Liver (tissue), 8 donors: ENCODE measurements at regions not wholly inside any gene's neighbourhood (a gene's known extent, or its start where the extent isn't known, plus 50 kb on each side); places are given as distances from the start of the nearest gene placed in this dataset.

ENCODE experiments used
- DNase-seq: peaks from one replicate; pipeline ENCODE4 v3.0.0-alpha.2; 2017; ENCODE audit warnings: low spot score
- H3K27ac ChIP-seq, 2 donors: one replicate each; pipeline ENCODE4 v1.7.0; 2013; ENCODE audit warnings: inconsistent platforms in 2 of 2, low read length in 2 of 2, control low read depth in 1 of 2, low read depth in 1 of 2, mild to moderate bottlenecking in 1 of 2
- H3K27me3 ChIP-seq, 4 donors: one replicate each; pipeline versions ENCODE4 v1.6.1 to v1.7.0; 2013; ENCODE audit warnings: low read length in 3 of 4, inconsistent platforms in 1 of 4, mild to moderate bottlenecking in 1 of 4, moderate library complexity in 1 of 4; ENCODE audit not compliant: control insufficient read depth in 4 of 4, insufficient read depth in 4 of 4
- H3K36me3 ChIP-seq, 4 donors: one replicate each; pipeline versions ENCODE4 v1.6.1 to v1.7.0; 2013; ENCODE audit warnings: low read length in 3 of 4, mild to moderate bottlenecking in 3 of 4, low read depth in 1 of 4, moderate library complexity in 1 of 4; ENCODE audit not compliant: control insufficient read depth in 4 of 4, insufficient read depth in 3 of 4
- H3K4me1 ChIP-seq, 4 donors: one replicate each; pipeline versions ENCODE4 v1.6.1 to v1.7.0; 2013; ENCODE audit warnings: low read length in 3 of 4, mild to moderate bottlenecking in 3 of 4, moderate library complexity in 1 of 4; ENCODE audit not compliant: control insufficient read depth in 4 of 4, insufficient read depth in 4 of 4
- H3K4me3 ChIP-seq, 3 donors: one replicate each; pipeline versions ENCODE4 v1.6.1 to v1.7.0; 2013; ENCODE audit warnings: low read length in 3 of 3, control low read depth in 1 of 3, low read depth in 1 of 3, mild to moderate bottlenecking in 1 of 3
- H3K9ac ChIP-seq, 2 donors: one replicate each; pipeline ENCODE4 v1.7.0; 2013; ENCODE audit warnings: low read length in 2 of 2, mild to moderate bottlenecking in 2 of 2, moderate library complexity in 2 of 2, control low read depth in 1 of 2, low read depth in 1 of 2
- H3K9me3 ChIP-seq, 4 donors: one replicate each; pipeline versions ENCODE4 v1.6.1 to v1.7.0; 2013; ENCODE audit warnings: low read length in 3 of 4; ENCODE audit not compliant: control insufficient read depth in 4 of 4
- EGR1 ChIP-seq, 2 donors: IDR thresholded peaks; 2 replicates each; pipeline ENCODE4 v1.6.1; 2016 to 2018; ENCODE audit warnings: antibody characterized with exemption in 2 of 2, low read depth in 2 of 2
- FOXA1 ChIP-seq: IDR thresholded peaks from 2 replicates; pipeline ENCODE4 v1.6.1; 2016; ENCODE audit warnings: antibody characterized with exemption
- FOXA2 ChIP-seq: IDR thresholded peaks from 2 replicates; pipeline ENCODE4 v1.6.1; 2016; ENCODE audit warnings: antibody characterized with exemption
- HNF4A ChIP-seq, 2 donors: conservative IDR thresholded peaks; 2 replicates each; pipeline ENCODE4 v1.6.1; 2016; ENCODE audit warnings: antibody characterized with exemption in 2 of 2, mild to moderate bottlenecking in 2 of 2
- HNF4G ChIP-seq: IDR thresholded peaks from 2 replicates; pipeline ENCODE4 v1.6.1; 2016; ENCODE audit warnings: antibody characterized with exemption
- JUND ChIP-seq, 2 donors: IDR thresholded peaks; 2 replicates each; pipeline ENCODE4 v1.6.1; 2016; ENCODE audit warnings: antibody characterized with exemption in 2 of 2
- NR2F2 ChIP-seq: IDR thresholded peaks from 2 replicates; pipeline ENCODE4 v1.6.1; 2016; ENCODE audit warnings: antibody characterized with exemption
- RAD21 ChIP-seq, 2 donors: IDR thresholded peaks; 2 replicates each; pipeline ENCODE4 v1.6.1; 2016; ENCODE audit warnings: antibody characterized with exemption in 2 of 2, mild to moderate bottlenecking in 2 of 2
- RXRA ChIP-seq, 2 donors: IDR thresholded peaks; 2 replicates each; pipeline ENCODE4 v1.6.1; 2017 to 2018; ENCODE audit warnings: antibody characterized with exemption in 2 of 2, mild to moderate bottlenecking in 1 of 2
- SP1 ChIP-seq: IDR thresholded peaks from 2 replicates; pipeline ENCODE4 v1.6.1; 2018; ENCODE audit warnings: antibody characterized with exemption, mild to moderate bottlenecking
- TAF1 ChIP-seq: conservative IDR thresholded peaks from 2 replicates; pipeline ENCODE4 v1.6.1; 2016; ENCODE audit warnings: antibody characterized with exemption, mild to moderate bottlenecking
- WGBS: extraction: QIAGEN DNeasy Blood & Tissue Kit; methylation state at CpG from one replicate; pipeline ENCODE4 v1.1.7; 2013; 5-methylcytosine and 5-hydroxymethylcytosine counted together
- TF ChIP-seq, protein P1 (sequence below): fragments of 150-350 bp; IDR thresholded peaks from 2 replicates; pipeline ENCODE4 v1.5.1; 2017; ENCODE audit warnings: improper control_type of control experiment, low read depth, low read length; ENCODE audit not compliant: missing input control
- TF ChIP-seq, protein P2 (sequence below): IDR thresholded peaks from 2 replicates; pipeline ENCODE4 v1.6.1; 2016; ENCODE audit warnings: antibody characterized with exemption, mild to moderate bottlenecking
- TF ChIP-seq, protein P3 (sequence below): IDR thresholded peaks from 2 replicates; pipeline ENCODE4 v1.6.1; 2016; ENCODE audit warnings: antibody characterized with exemption
- TF ChIP-seq, protein P4 (sequence below): IDR thresholded peaks from 2 replicates; pipeline ENCODE4 v1.6.1; 2016; ENCODE audit warnings: antibody characterized with exemption
- donor health status: healthy.
- donor health status: healthy.
- donor health status: healthy.
- donor health status: healthy.
- donor health status: healthy.

DNA sequence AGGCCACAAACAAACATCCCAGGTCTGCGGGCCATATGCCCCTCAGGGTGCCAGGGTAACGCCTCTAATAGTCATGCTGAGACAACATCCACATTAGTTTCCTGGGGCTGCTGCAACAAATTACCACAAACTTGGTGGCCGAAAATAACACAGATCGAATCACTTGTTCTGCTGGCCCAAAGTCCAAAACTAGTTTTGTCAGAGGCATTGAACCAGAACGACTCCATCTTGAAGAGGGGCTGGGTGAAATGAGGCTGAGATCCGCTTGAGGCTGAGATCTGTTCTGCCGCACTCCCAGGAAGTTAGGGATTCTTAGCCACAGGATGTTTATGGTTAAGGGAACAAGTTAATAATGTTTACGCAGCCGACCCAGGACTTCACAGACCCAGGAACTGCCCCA is 66.7 kb downstream of the COPS8 start:
- no peak for DNase-seq
- Histone ChIP-seq H3K36me3 (no peaks in the 10 kb centered on the region), H3K27ac (no peak overlapping the region), H3K9ac (no peak overlapping the region), H3K4me3 (no peak overlapping the region), H3K4me1 (no peaks in the 10 kb centered on the region), H3K27me3 (peaks cover 0 to 3% (median 0%) of the 10 kb centered on the region in 4 donors), H3K9me3 (peaks cover 0 to 12% (median 2%) of the 10 kb centered on the region in 4 donors)
- TF ChIP-seq EGR1 (IDR thresholded peaks at IDR 0.05; ENCODE audit: low read depth in 2 of 2) (no peak), RXRA (IDR thresholded peaks at IDR 0.05) (no peak), JUND (IDR thresholded peaks at IDR 0.05) (no peak), FOXA1 (no peak), RAD21 (IDR thresholded peaks at IDR 0.05) (no peak), SP1 (no peak), HNF4A (conservative IDR thresholded peaks at IDR 0.05) (no peak), HNF4G (no peak), NR2F2 (no peak), TAF1 (no peak)
- TF ChIP-seq, protein P1, sequence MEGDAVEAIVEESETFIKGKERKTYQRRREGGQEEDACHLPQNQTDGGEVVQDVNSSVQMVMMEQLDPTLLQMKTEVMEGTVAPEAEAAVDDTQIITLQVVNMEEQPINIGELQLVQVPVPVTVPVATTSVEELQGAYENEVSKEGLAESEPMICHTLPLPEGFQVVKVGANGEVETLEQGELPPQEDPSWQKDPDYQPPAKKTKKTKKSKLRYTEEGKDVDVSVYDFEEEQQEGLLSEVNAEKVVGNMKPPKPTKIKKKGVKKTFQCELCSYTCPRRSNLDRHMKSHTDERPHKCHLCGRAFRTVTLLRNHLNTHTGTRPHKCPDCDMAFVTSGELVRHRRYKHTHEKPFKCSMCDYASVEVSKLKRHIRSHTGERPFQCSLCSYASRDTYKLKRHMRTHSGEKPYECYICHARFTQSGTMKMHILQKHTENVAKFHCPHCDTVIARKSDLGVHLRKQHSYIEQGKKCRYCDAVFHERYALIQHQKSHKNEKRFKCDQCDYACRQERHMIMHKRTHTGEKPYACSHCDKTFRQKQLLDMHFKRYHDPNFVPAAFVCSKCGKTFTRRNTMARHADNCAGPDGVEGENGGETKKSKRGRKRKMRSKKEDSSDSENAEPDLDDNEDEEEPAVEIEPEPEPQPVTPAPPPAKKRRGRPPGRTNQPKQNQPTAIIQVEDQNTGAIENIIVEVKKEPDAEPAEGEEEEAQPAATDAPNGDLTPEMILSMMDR: no peak
- TF ChIP-seq, protein P2, sequence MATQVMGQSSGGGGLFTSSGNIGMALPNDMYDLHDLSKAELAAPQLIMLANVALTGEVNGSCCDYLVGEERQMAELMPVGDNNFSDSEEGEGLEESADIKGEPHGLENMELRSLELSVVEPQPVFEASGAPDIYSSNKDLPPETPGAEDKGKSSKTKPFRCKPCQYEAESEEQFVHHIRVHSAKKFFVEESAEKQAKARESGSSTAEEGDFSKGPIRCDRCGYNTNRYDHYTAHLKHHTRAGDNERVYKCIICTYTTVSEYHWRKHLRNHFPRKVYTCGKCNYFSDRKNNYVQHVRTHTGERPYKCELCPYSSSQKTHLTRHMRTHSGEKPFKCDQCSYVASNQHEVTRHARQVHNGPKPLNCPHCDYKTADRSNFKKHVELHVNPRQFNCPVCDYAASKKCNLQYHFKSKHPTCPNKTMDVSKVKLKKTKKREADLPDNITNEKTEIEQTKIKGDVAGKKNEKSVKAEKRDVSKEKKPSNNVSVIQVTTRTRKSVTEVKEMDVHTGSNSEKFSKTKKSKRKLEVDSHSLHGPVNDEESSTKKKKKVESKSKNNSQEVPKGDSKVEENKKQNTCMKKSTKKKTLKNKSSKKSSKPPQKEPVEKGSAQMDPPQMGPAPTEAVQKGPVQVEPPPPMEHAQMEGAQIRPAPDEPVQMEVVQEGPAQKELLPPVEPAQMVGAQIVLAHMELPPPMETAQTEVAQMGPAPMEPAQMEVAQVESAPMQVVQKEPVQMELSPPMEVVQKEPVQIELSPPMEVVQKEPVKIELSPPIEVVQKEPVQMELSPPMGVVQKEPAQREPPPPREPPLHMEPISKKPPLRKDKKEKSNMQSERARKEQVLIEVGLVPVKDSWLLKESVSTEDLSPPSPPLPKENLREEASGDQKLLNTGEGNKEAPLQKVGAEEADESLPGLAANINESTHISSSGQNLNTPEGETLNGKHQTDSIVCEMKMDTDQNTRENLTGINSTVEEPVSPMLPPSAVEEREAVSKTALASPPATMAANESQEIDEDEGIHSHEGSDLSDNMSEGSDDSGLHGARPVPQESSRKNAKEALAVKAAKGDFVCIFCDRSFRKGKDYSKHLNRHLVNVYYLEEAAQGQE: no peak
- TF ChIP-seq, protein P3, sequence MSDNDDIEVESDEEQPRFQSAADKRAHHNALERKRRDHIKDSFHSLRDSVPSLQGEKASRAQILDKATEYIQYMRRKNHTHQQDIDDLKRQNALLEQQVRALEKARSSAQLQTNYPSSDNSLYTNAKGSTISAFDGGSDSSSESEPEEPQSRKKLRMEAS: no peak
- WGBS: 70% methylated on average over 9 of the region's 9 CpGs

DNA sequence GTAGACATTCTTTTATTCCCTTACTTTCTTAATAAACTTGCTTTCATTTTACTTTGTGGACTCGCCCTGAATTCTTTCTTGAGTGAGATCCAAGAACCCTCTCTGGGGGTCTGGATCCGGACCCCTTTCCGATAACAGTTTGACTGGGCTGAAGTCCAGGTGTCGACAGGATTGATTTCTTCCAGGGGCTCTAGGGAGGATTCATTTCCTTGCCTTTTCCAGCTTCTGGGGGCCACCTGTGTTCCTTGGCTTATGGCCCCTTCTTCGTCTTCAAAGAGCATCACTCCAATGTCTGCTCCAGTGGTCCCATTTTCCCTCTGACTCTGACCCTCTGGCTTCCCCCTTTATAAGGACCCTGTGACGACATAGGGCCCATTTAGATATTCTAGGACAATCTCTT is 67.5 kb downstream of the COPS8 start:
- DNase-seq: no peak
- Histone ChIP-seq H3K9me3 (peaks cover 0 to 4% (median 0%) of the 10 kb centered on the region in 4 donors), H3K4me1 (no peaks in the 10 kb centered on the region), H3K36me3 (no peaks in the 10 kb centered on the region), H3K27me3 (peaks cover 0 to 3% (median 0%) of the 10 kb centered on the region in 4 donors), H3K27ac (no peak overlapping the region), H3K4me3 (no peak overlapping the region), H3K9ac (no peak overlapping the region)
- no peak for TF ChIP-seq HNF4G
- TF ChIP-seq HNF4A (conservative IDR thresholded peaks at IDR 0.05): no peak
- no peak for TF ChIP-seq NR2F2
- TF ChIP-seq JUND (IDR thresholded peaks at IDR 0.05): no peak
- TF ChIP-seq SP1: no peak
- TF ChIP-seq, protein P4, sequence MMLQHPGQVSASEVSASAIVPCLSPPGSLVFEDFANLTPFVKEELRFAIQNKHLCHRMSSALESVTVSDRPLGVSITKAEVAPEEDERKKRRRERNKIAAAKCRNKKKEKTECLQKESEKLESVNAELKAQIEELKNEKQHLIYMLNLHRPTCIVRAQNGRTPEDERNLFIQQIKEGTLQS: no peak
- TF ChIP-seq FOXA1: no peak
- no peak for TF ChIP-seq FOXA2
- TF ChIP-seq, protein P3: no peak
- TF ChIP-seq RXRA (IDR thresholded peaks at IDR 0.05): no peak
- 77% methylated on average over 6 of the region's 6 CpGs for WGBS
